ENCODE measurements at regions not wholly inside any gene's neighbourhood (a gene's known extent, or its start where the extent isn't known, plus 50 kb on each side); places are given as distances from the start of the nearest gene placed in this dataset.

- no peaks in the 10 kb centered on the region for H3K36me3 Mint-ChIP-seq (ENCODE audit: low read depth)
- no peak overlapping the region for H3K4me3 Mint-ChIP-seq
- no peak overlapping the region for H3K27ac Mint-ChIP-seq
- H3K27me3 Mint-ChIP-seq (ENCODE audit: low read depth) = no peaks in the 10 kb centered on the region
- TF ChIP-seq, protein P1, sequence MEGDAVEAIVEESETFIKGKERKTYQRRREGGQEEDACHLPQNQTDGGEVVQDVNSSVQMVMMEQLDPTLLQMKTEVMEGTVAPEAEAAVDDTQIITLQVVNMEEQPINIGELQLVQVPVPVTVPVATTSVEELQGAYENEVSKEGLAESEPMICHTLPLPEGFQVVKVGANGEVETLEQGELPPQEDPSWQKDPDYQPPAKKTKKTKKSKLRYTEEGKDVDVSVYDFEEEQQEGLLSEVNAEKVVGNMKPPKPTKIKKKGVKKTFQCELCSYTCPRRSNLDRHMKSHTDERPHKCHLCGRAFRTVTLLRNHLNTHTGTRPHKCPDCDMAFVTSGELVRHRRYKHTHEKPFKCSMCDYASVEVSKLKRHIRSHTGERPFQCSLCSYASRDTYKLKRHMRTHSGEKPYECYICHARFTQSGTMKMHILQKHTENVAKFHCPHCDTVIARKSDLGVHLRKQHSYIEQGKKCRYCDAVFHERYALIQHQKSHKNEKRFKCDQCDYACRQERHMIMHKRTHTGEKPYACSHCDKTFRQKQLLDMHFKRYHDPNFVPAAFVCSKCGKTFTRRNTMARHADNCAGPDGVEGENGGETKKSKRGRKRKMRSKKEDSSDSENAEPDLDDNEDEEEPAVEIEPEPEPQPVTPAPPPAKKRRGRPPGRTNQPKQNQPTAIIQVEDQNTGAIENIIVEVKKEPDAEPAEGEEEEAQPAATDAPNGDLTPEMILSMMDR (IDR thresholded peaks at IDR 0.05; ENCODE audit: unreplicated experiment in 3 of 3) = no peak
- no peaks in the 10 kb centered on the region for H3K9me3 Mint-ChIP-seq
- peaks cover 5% of the 10 kb centered on the region for H3K4me1 Mint-ChIP-seq
These were observed 395.3 kb upstream of the GOLIM4 start for GRCh38 chr3:168490981-168491380.

DNA sequence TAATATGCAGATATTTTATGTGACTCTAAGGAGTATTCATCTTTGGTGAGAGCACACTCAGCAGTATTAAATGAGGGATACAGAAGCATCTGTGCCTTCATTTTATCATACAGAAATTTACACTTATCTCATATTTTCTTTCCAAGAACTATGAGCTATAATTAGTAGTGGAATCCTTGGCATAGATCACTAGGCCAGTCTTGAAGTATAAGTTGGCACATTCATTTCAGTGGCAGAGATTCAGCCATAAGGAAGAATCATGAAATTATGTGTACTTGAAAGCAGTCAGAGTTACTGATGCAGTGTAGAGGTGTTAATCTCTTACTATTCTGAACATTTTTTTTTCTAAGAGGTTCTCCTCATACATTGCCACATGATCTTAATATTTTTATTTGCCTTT lies 393.6 kb upstream of the GOLIM4 start:
- Mint-ChIP-seq H3K36me3 (ENCODE audit: low read depth) (no peaks in the 10 kb centered on the region), H3K27me3 (ENCODE audit: low read depth) (no peaks in the 10 kb centered on the region), H3K4me3 (no peak overlapping the region), H3K4me1 (peaks cover 5% of the 10 kb centered on the region), H3K9me3 (no peaks in the 10 kb centered on the region), H3K27ac (no peak overlapping the region)
- TF ChIP-seq, protein P1 (IDR thresholded peaks at IDR 0.05; ENCODE audit: unreplicated experiment in 3 of 3) = no peak

DNA sequence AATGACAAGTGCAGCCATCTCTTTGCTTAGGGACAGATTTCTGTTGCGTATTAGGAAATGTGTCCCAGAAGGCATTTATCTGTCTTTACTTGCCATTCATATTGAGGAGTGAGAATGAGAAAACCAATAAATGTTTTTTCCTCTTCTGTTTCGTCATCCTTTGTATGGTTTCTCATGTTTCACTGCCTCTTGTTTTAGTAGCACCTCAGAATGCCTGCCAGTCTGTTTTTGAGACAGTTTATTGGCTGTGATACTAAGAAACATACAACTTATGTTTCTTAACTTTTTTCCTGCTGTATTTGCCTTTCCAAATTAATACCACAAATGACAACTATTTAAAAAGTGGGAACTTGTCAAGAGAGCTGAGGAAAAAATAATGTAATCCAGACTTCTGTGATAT lies 390.2 kb upstream of the GOLIM4 start:
- H3K9me3 Mint-ChIP-seq = no peaks in the 10 kb centered on the region
- H3K4me3 Mint-ChIP-seq = no peak overlapping the region
- H3K36me3 Mint-ChIP-seq (ENCODE audit: low read depth) = no peaks in the 10 kb centered on the region
- H3K4me1 Mint-ChIP-seq = peaks cover under 1% of the 10 kb centered on the region
- no peaks in the 10 kb centered on the region for H3K27me3 Mint-ChIP-seq (ENCODE audit: low read depth)
- TF ChIP-seq, protein P1 (IDR thresholded peaks at IDR 0.05; ENCODE audit: unreplicated experiment in 3 of 3) = no peak
- no peak overlapping the region for H3K27ac Mint-ChIP-seq

DNA sequence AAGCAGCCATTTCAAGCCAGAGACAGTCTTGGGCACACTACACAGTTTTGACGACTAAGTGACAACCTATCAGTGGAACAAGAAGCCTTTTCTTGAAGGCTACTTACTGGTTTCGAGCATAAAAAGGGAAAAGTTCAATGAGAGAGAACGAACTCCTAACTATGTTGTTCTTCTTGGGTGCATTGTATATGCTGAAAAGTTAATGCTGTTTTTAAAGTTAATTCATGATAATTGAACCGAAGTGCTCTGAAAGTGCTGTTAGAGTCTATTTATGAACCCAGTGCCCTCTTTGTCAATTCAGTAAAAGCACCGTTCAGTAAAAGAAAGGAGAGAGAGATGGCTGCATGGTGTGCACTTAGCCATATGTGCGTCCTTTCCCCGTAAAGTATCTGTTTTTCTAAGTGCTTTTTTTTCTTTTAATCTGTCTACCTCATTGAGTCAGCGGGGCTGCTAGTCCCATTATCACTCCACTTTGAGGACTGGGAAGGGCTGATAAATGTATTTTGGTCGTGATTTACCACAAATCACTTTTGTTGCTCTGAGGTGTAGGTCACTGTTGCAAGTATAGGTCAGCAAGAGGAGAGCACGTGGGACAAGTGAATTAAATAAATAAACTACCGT lies 380.7 kb upstream of the GOLIM4 start:
- TF ChIP-seq, protein P1 (IDR thresholded peaks at IDR 0.05; ENCODE audit: unreplicated experiment in 3 of 3) = no peak
- Mint-ChIP-seq H3K27ac (no peak overlapping the region), H3K9me3 (no peaks in the 10 kb centered on the region), H3K27me3 (ENCODE audit: low read depth) (no peaks in the 10 kb centered on the region), H3K4me1 (no peaks in the 10 kb centered on the region), H3K4me3 (no peak overlapping the region), H3K36me3 (ENCODE audit: low read depth) (no peaks in the 10 kb centered on the region)

DNA sequence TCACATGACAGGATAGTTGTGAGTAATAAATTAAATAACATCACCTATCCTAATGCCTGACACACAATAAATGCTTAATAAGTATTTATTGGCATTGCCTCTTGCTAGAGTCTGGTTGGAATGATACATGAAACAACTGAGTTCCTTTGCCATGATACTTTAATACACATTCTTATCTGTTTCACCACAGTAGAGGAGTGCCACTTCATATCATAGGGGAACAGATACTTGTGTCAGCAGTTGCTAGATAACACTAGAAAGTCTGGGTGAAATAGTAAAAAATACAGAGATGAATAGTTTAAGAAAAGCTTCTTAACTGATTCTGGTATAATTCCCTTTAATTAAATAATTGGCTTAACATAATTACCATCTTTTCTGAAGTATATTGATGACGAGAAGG lies 380.0 kb upstream of the GOLIM4 start:
- Mint-ChIP-seq H3K4me1 (no peaks in the 10 kb centered on the region), H3K27me3 (ENCODE audit: low read depth) (no peaks in the 10 kb centered on the region), H3K27ac (no peak overlapping the region), H3K9me3 (no peaks in the 10 kb centered on the region), H3K36me3 (ENCODE audit: low read depth) (no peaks in the 10 kb centered on the region), H3K4me3 (no peak overlapping the region)
- TF ChIP-seq, protein P1 (IDR thresholded peaks at IDR 0.05; ENCODE audit: unreplicated experiment in 3 of 3) = no peak

DNA sequence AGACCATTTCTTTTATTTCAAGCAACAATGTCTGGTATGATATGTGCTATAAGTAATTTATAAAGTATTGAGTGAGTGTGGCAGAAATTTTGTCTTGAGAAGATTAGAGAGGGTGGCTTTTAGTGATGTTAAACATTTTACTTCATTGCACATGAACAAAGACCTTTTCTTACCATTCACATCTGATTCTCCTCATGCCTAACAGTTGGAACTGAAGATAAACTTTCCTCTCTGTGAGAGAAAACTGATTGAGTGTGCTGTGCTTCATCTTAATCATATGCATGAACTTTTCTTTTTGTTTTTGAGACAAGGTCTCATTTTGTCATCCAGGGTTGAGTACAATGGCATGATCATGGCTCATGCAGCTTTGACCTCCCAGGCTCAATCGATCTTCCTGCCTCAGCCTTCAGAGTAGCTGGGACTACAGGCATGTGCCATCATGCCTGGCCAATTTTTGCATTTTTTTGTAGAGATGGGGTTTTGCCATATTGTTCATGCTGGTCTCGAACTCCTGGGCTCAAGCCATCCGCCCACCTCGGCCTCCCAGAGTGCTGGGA lies 377.7 kb upstream of the GOLIM4 start:
- no peaks in the 10 kb centered on the region for H3K4me1 Mint-ChIP-seq
- TF ChIP-seq, protein P1 (IDR thresholded peaks at IDR 0.05; ENCODE audit: unreplicated experiment in 3 of 3) = no peak
- no peaks in the 10 kb centered on the region for H3K9me3 Mint-ChIP-seq
- H3K36me3 Mint-ChIP-seq (ENCODE audit: low read depth) = no peaks in the 10 kb centered on the region
- H3K27ac Mint-ChIP-seq = no peak overlapping the region
- no peak overlapping the region for H3K4me3 Mint-ChIP-seq
- no peaks in the 10 kb centered on the region for H3K27me3 Mint-ChIP-seq (ENCODE audit: low read depth)

All from nephron (organoid).